Neutrophil (primary cell): ENCODE measurements at regions not wholly inside any gene's neighbourhood (a gene's known extent, or its start where the extent isn't known, plus 50 kb on each side); places are given as distances from the start of the nearest gene placed in this dataset.

Experiments
- H3K27ac ChIP-seq: fragments of 200-600 bp; sonication (generic); 2 replicates; pipeline ENCODE4 v1.5.1; 2016; ENCODE audit warnings: mild to moderate bottlenecking, moderate library complexity
- H3K27me3 ChIP-seq: fragments of 200-600 bp; sonication (generic); 2 replicates; pipeline ENCODE4 v1.6.0; 2016; ENCODE audit warnings: mild to moderate bottlenecking
- H3K36me3 ChIP-seq: fragments of 200-600 bp; sonication (generic); 2 replicates; pipeline ENCODE4 v1.5.1; 2017
- H3K4me1 ChIP-seq, 2 experiments: fragments of 200-600 bp in 1 of 2; sonication (generic) in 1 of 2; 1 replicate in 1 of 2; 2 replicates in 1 of 2; pipeline versions ENCODE4 v1.5.1 to v1.6.1; 2013 to 2016; ENCODE audit warnings: low read depth in 1 of 2, low read length in 1 of 2, mild to moderate bottlenecking in 1 of 2, moderate library complexity in 1 of 2; ENCODE audit not compliant: control insufficient read depth in 1 of 2, insufficient read depth in 1 of 2
- H3K4me3 ChIP-seq, 2 experiments: fragments of 200-600 bp in 1 of 2; sonication (generic) in 1 of 2; 1 replicate in 1 of 2; 2 replicates in 1 of 2; pipeline ENCODE4 v1.5.1; 2013 to 2016; ENCODE audit warnings: low read depth in 1 of 2, low read length in 1 of 2, mild to moderate bottlenecking in 1 of 2, moderate library complexity in 1 of 2
- H3K9me3 ChIP-seq: fragments of 200-600 bp; sonication (generic); 2 replicates; pipeline ENCODE4 v1.5.1; 2016
- TF ChIP-seq, protein P1 (sequence below): fragments of 200-600 bp; sonication (generic); IDR thresholded peaks from 2 replicates; pipeline ENCODE4 v1.5.1; 2016; ENCODE audit warnings: antibody characterized with exemption

DNA sequence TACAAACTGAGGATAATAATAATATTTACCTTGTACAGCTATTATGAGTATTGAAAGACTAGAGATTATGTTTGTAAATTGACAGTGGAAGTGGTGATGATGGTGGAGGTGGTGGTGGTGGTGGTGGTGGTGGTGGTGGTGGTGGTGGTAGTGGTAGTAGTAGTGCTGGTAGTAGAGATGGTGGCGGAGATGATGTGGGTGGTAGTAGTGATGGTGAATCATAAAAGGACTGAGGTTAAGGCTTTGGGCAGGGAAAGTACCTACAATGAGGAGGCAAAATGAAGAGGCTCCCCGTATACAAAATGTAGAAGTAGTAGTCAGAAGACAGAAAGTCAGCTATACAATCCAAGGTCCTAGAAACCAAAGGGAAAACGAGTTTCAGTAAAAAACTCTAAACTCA, 214.1 kb downstream of the BCOR start:
- Histone ChIP-seq H3K9me3 (no peaks in the 10 kb centered on the region), H3K27me3 (no peaks in the 10 kb centered on the region), H3K4me1 (no peaks in the 10 kb centered on the region), H3K27ac (no peak overlapping the region), H3K4me3 (no peak overlapping the region), H3K36me3 (no peaks in the 10 kb centered on the region)
- TF ChIP-seq, protein P1, sequence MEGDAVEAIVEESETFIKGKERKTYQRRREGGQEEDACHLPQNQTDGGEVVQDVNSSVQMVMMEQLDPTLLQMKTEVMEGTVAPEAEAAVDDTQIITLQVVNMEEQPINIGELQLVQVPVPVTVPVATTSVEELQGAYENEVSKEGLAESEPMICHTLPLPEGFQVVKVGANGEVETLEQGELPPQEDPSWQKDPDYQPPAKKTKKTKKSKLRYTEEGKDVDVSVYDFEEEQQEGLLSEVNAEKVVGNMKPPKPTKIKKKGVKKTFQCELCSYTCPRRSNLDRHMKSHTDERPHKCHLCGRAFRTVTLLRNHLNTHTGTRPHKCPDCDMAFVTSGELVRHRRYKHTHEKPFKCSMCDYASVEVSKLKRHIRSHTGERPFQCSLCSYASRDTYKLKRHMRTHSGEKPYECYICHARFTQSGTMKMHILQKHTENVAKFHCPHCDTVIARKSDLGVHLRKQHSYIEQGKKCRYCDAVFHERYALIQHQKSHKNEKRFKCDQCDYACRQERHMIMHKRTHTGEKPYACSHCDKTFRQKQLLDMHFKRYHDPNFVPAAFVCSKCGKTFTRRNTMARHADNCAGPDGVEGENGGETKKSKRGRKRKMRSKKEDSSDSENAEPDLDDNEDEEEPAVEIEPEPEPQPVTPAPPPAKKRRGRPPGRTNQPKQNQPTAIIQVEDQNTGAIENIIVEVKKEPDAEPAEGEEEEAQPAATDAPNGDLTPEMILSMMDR = no peak

GRCh38 chrX:39886282-39886681, 211.5 kb downstream of the BCOR start:
- TF ChIP-seq, protein P1 = no peak
- Histone ChIP-seq H3K4me3 (no peak overlapping the region), H3K9me3 (no peaks in the 10 kb centered on the region), H3K27me3 (no peaks in the 10 kb centered on the region), H3K36me3 (no peaks in the 10 kb centered on the region), H3K27ac (no peak overlapping the region), H3K4me1 (peaks cover under 1% of the 10 kb centered on the region in 2 experiments)

GRCh38 chrX:39888730-39889129, 209.0 kb downstream of the BCOR start:
- peaks cover 10 to 11% of the 10 kb centered on the region in 2 experiments for H3K4me1 ChIP-seq
- no peaks in the 10 kb centered on the region for H3K9me3 ChIP-seq
- no peak overlapping the region for H3K4me3 ChIP-seq
- H3K27ac ChIP-seq = no peak overlapping the region
- no peaks in the 10 kb centered on the region for H3K27me3 ChIP-seq
- no peaks in the 10 kb centered on the region for H3K36me3 ChIP-seq
- TF ChIP-seq, protein P1 = no peak

DNA sequence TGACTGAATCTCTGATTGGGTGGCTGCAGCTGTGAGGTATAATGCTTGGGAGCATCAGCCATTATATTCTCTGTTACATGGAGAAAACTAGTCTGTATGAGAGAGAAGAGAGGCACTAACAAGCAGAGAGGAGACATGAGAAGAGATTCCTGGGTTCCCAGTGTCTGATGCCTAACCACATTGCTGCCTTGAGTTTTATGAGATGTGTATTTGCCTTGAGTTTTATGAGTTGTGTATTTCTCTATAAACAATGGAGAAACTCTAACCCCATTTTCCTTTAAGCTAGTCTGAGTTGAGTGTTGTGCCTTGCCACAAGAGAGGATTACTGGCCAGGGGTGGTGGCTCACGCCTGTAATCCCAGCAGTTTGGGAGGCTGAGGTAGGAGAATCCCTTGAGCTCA, 208.1 kb downstream of the BCOR start:
- H3K36me3 ChIP-seq = no peaks in the 10 kb centered on the region
- no peaks in the 10 kb centered on the region for H3K27me3 ChIP-seq
- H3K9me3 ChIP-seq = no peaks in the 10 kb centered on the region
- no peak overlapping the region for H3K4me3 ChIP-seq
- H3K27ac ChIP-seq = no peak overlapping the region
- TF ChIP-seq, protein P1 = no peak
- H3K4me1 ChIP-seq = peaks cover 15 to 16% of the 10 kb centered on the region in 2 experiments

- Histone ChIP-seq H3K4me3 (no peak overlapping the region), H3K9me3 (no peaks in the 10 kb centered on the region), H3K36me3 (no peaks in the 10 kb centered on the region), H3K4me1 (peaks cover 23 to 24% of the 10 kb centered on the region in 2 experiments), H3K27me3 (no peaks in the 10 kb centered on the region), H3K27ac (no peak overlapping the region)
- TF ChIP-seq, protein P1 = no peak
Observed at GRCh38 chrX:39890807-39891206, 207.0 kb downstream of the BCOR start.

GRCh38 chrX:39891781-39892180, 206.0 kb downstream of the BCOR start:
- H3K36me3 ChIP-seq = no peaks in the 10 kb centered on the region
- no peaks in the 10 kb centered on the region for H3K27me3 ChIP-seq
- peaks cover 23 to 24% of the 10 kb centered on the region in 2 experiments for H3K4me1 ChIP-seq
- H3K9me3 ChIP-seq = no peaks in the 10 kb centered on the region
- peak overlapping the region; percentile 63 for H3K27ac ChIP-seq
- TF ChIP-seq, protein P1 = no peak
- no peak overlapping the region for H3K4me3 ChIP-seq
